ENCODE measurements at regions not wholly inside any gene's neighbourhood (a gene's known extent, or its start where the extent isn't known, plus 50 kb on each side); places are given as distances from the start of the nearest gene placed in this dataset.

GRCh38 chr10:47246406-47247147 lies 53.4 kb upstream of the GDF10 start (continued):
- TF ChIP-seq, protein P1, sequence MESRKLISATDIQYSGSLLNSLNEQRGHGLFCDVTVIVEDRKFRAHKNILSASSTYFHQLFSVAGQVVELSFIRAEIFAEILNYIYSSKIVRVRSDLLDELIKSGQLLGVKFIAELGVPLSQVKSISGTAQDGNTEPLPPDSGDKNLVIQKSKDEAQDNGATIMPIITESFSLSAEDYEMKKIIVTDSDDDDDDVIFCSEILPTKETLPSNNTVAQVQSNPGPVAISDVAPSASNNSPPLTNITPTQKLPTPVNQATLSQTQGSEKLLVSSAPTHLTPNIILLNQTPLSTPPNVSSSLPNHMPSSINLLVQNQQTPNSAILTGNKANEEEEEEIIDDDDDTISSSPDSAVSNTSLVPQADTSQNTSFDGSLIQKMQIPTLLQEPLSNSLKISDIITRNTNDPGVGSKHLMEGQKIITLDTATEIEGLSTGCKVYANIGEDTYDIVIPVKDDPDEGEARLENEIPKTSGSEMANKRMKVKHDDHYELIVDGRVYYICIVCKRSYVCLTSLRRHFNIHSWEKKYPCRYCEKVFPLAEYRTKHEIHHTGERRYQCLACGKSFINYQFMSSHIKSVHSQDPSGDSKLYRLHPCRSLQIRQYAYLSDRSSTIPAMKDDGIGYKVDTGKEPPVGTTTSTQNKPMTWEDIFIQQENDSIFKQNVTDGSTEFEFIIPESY (IDR thresholded peaks at IDR 0.05), result no peak
- no peak for TF ChIP-seq RAD21 (IDR thresholded peaks at IDR 0.05)
- TF ChIP-seq YY1 (IDR thresholded peaks at IDR 0.05), result no peak
- TF ChIP-seq FOXA1 (IDR thresholded peaks at IDR 0.05), result no peak
- TF ChIP-seq HNF4G (IDR thresholded peaks at IDR 0.05), result no peak
- no peak for TF ChIP-seq RXRA (IDR thresholded peaks at IDR 0.05)
- TF ChIP-seq GABPA (IDR thresholded peaks at IDR 0.05 in 1 of 2, conservative IDR thresholded peaks at IDR 0.05 in 1 of 2), result no peak

GRCh38 chr10:47247148-47248059 lies 52.6 kb upstream of the GDF10 start:
- WGBS, result 90% methylated on average over 13 of the region's 13 CpGs
- DNase-seq (ENCODE audit: low spot score), result peak; percentile 19

DNA sequence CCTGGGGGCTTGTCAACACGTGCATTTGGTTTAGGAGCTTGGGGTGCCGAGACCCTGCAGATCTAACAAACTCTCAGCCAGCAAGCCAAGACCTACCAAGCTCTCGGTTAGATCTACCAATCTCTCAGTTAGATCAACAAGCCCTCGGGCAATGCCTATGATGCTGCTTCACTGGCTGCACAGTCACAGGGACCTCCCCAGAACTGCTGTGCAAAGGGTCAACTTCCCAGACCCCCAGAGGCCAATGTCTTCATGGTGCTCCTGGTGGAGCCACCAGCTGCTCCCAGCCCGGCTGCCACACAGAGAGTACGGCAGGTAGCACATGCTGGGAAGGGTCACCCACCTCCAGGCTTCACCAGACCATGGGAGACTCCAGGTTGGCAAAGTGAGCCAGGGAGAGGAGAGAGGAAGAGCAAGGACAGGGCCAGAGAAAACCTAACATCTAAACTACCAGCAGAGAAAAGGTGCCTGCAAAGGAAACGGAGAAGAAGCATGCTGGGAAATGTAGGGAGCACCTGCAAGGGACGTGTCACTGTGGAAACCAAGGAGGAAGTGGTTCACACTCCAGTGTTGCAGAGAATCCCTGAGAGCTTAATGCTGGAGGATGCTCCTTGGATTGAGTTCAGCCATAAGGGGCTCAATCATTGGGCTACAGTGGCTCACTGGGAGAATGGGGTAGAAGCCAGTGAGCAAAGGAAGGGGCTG lies 51.5 kb upstream of the GDF10 start:
- Histone ChIP-seq H3K36me3 (ENCODE audit: control insufficient read depth in 4 of 4, insufficient read depth in 3 of 4, low read depth in 1 of 4, low read length in 3 of 4) (no peaks in the 10 kb centered on the region), H3K4me3 (ENCODE audit: low read depth in 1 of 3, low read length in 3 of 3) (no peak overlapping the region), H3K9ac (ENCODE audit: low read depth in 1 of 2, low read length in 2 of 2) (no peak overlapping the region), H3K27me3 (ENCODE audit: control insufficient read depth in 4 of 4, insufficient read depth in 4 of 4, low read length in 3 of 4) (no peaks in the 10 kb centered on the region), H3K4me1 (ENCODE audit: control insufficient read depth in 4 of 4, insufficient read depth in 4 of 4, low read length in 3 of 4) (no peaks in the 10 kb centered on the region), H3K27ac (ENCODE audit: low read depth in 1 of 2, low read length in 2 of 2) (no peak overlapping the region), H3K9me3 (ENCODE audit: control insufficient read depth in 4 of 4, low read length in 3 of 4) (no peaks in the 10 kb centered on the region)
- WGBS, result 90% methylated on average over 8 of the region's 8 CpGs
- DNase-seq (ENCODE audit: low spot score), result peak; percentile 8
- TF ChIP-seq HNF4G (IDR thresholded peaks at IDR 0.05), result no peak
- no peak for TF ChIP-seq SP1 (IDR thresholded peaks at IDR 0.05)
- TF ChIP-seq FOXA2 (IDR thresholded peaks at IDR 0.05), result no peak
- TF ChIP-seq, protein P2, sequence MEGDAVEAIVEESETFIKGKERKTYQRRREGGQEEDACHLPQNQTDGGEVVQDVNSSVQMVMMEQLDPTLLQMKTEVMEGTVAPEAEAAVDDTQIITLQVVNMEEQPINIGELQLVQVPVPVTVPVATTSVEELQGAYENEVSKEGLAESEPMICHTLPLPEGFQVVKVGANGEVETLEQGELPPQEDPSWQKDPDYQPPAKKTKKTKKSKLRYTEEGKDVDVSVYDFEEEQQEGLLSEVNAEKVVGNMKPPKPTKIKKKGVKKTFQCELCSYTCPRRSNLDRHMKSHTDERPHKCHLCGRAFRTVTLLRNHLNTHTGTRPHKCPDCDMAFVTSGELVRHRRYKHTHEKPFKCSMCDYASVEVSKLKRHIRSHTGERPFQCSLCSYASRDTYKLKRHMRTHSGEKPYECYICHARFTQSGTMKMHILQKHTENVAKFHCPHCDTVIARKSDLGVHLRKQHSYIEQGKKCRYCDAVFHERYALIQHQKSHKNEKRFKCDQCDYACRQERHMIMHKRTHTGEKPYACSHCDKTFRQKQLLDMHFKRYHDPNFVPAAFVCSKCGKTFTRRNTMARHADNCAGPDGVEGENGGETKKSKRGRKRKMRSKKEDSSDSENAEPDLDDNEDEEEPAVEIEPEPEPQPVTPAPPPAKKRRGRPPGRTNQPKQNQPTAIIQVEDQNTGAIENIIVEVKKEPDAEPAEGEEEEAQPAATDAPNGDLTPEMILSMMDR (IDR thresholded peaks at IDR 0.05; ENCODE audit: low read depth, low read length, missing input control), result no peak
- TF ChIP-seq NR2F2 (IDR thresholded peaks at IDR 0.05), result no peak
- TF ChIP-seq RXRA (IDR thresholded peaks at IDR 0.05), result no peak
- no peak for TF ChIP-seq YY1 (IDR thresholded peaks at IDR 0.05)
- TF ChIP-seq, protein P3, sequence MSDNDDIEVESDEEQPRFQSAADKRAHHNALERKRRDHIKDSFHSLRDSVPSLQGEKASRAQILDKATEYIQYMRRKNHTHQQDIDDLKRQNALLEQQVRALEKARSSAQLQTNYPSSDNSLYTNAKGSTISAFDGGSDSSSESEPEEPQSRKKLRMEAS (IDR thresholded peaks at IDR 0.05), result no peak
- no peak for TF ChIP-seq HNF4A (conservative IDR thresholded peaks at IDR 0.05)
- no peak for TF ChIP-seq RAD21 (IDR thresholded peaks at IDR 0.05)
- no peak for TF ChIP-seq REST (IDR thresholded peaks at IDR 0.05)

More at GRCh38 chr10:47247148-47248059, 52.6 kb upstream of the GDF10 start:
- no peak overlapping the region for H3K9ac ChIP-seq (ENCODE audit: low read depth in 1 of 2, low read length in 2 of 2)
- no peaks in the 10 kb centered on the region for H3K27me3 ChIP-seq (ENCODE audit: control insufficient read depth in 4 of 4, insufficient read depth in 4 of 4, low read length in 3 of 4)
- no peak for TF ChIP-seq HNF4G (IDR thresholded peaks at IDR 0.05)
- TF ChIP-seq, protein P3 (IDR thresholded peaks at IDR 0.05), result no peak
- no peak for TF ChIP-seq RAD21 (IDR thresholded peaks at IDR 0.05)
- TF ChIP-seq, protein P1 (IDR thresholded peaks at IDR 0.05), result no peak
- no peaks in the 10 kb centered on the region for H3K36me3 ChIP-seq (ENCODE audit: control insufficient read depth in 4 of 4, insufficient read depth in 3 of 4, low read depth in 1 of 4, low read length in 3 of 4)
- no peak overlapping the region for H3K27ac ChIP-seq (ENCODE audit: low read depth in 1 of 2, low read length in 2 of 2)
- no peak overlapping the region for H3K4me3 ChIP-seq (ENCODE audit: low read depth in 1 of 3, low read length in 3 of 3)
- H3K9me3 ChIP-seq (ENCODE audit: control insufficient read depth in 4 of 4, low read length in 3 of 4), result no peaks in the 10 kb centered on the region
- no peaks in the 10 kb centered on the region for H3K4me1 ChIP-seq (ENCODE audit: control insufficient read depth in 4 of 4, insufficient read depth in 4 of 4, low read length in 3 of 4)

All from liver (tissue), 8 donors.